Tibial nerve (tissue), 4 donors: ENCODE measurements at regions not wholly inside any gene's neighbourhood (a gene's known extent, or its start where the extent isn't known, plus 50 kb on each side); places are given as distances from the start of the nearest gene placed in this dataset.

Source experiments
- DNase-seq, 2 donors: peaks; one replicate each; pipeline ENCODE4 v3.0.0-alpha.2; 2019; ENCODE audit warnings: low spot score in 2 of 2
- H3K27ac ChIP-seq, 4 donors: fragments of 200-600 bp; sonication (generic) in 3 of 4; one replicate each; pipeline ENCODE4 v1.5.1; 2017 to 2019; ENCODE audit warnings: mild to moderate bottlenecking in 1 of 4
- H3K27me3 ChIP-seq, 2 donors: fragments of 200-600 bp; sonication (generic) in 1 of 2; one replicate each; pipeline versions ENCODE4 v1.5.1 to v1.6.0; 2017 to 2019
- H3K36me3 ChIP-seq, 3 donors: fragments of 200-600 bp; sonication (generic); one replicate each; pipeline ENCODE4 v1.5.1; 2018 to 2019
- H3K4me1 ChIP-seq, 4 donors: fragments of 200-600 bp; sonication (generic) in 3 of 4; one replicate each; pipeline ENCODE4 v1.5.1; 2017 to 2019
- H3K4me3 ChIP-seq, 4 donors: fragments of 200-600 bp; sonication (generic) in 3 of 4; one replicate each; pipeline ENCODE4 v1.5.1; 2017 to 2019; ENCODE audit warnings: mild to moderate bottlenecking in 1 of 4, moderate library complexity in 1 of 4
- H3K9me3 ChIP-seq, 4 donors: fragments of 200-600 bp; sonication (generic) in 3 of 4; one replicate each; pipeline ENCODE4 v1.5.1; 2017 to 2019
- EP300 ChIP-seq, 2 donors: sonication (generic); formaldehyde crosslinking; IDR thresholded peaks; one replicate each; pipeline ENCODE4 v1.6.1; 2017; ENCODE audit warnings: antibody characterized with exemption in 2 of 2, mild to moderate bottlenecking in 1 of 2
- POLR2A ChIP-seq, 2 donors: fragments of 450-650 bp; IDR thresholded peaks; one replicate each; pipeline ENCODE4 v1.6.1; 2017; ENCODE audit warnings: antibody characterized with exemption in 2 of 2, mild to moderate bottlenecking in 2 of 2, moderate library complexity in 2 of 2
- WGBS, 2 donors: methylation state at CpG; one replicate each; pipeline ENCODE4 v1.1.5; 2018; 5-methylcytosine and 5-hydroxymethylcytosine counted together
- TF ChIP-seq, protein P1 (sequence below), 5 experiments: fragments of 200-600 bp in 3 of 5; fragments of 450-650 bp in 2 of 5; sonication (generic) in 3 of 5; IDR thresholded peaks; one replicate each; pipeline ENCODE4 v1.5.1; 2016 to 2019; ENCODE audit warnings: antibody characterized with exemption in 5 of 5, mild to moderate bottlenecking in 3 of 5, moderate library complexity in 2 of 5

DNA sequence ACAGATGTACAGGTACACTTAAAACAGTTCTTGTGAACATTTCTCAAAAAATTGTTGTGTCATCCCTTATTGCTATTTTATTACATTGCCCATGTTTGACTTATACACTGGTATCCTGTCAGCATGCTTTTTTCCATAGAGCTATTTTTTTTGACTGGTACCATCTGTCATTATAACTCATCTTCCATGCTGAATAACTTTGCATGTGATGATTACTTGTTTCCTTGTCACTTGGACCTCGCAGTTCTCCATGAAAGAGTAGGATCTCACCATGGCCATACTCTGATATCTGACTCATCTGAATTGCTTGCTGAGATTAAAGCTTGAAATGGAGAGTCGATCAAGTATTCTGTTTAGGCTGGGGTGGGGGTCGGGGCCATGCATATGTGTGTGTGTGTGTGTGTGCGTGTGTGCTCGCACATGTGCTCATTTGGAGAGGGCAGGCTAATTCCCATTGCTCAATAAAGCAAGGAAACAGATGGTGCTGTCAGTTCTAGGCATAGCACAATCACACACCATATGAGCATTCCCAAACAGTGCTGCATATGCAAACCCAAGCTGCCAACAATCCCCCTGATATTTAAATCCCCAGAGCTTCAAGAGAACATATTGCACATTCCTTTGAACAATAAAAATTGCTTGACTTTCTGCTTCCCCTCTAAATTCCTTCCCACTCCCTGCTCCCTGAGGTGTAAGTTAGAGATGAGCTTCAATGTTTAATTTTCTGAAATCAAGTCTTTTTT is 62.9 kb downstream of the NHLRC3 start:
- Histone ChIP-seq H3K4me1 (peaks cover 0 to 2% (median 0%) of the 10 kb centered on the region in 4 donors), H3K9me3 (no peaks in the 10 kb centered on the region), H3K4me3 (no peak overlapping the region), H3K27me3 (no peaks in the 10 kb centered on the region), H3K27ac (no peak overlapping the region), H3K36me3 (no peaks in the 10 kb centered on the region)
- TF ChIP-seq EP300 (IDR thresholded peaks at IDR 0.05) = no peak
- TF ChIP-seq, protein P1, sequence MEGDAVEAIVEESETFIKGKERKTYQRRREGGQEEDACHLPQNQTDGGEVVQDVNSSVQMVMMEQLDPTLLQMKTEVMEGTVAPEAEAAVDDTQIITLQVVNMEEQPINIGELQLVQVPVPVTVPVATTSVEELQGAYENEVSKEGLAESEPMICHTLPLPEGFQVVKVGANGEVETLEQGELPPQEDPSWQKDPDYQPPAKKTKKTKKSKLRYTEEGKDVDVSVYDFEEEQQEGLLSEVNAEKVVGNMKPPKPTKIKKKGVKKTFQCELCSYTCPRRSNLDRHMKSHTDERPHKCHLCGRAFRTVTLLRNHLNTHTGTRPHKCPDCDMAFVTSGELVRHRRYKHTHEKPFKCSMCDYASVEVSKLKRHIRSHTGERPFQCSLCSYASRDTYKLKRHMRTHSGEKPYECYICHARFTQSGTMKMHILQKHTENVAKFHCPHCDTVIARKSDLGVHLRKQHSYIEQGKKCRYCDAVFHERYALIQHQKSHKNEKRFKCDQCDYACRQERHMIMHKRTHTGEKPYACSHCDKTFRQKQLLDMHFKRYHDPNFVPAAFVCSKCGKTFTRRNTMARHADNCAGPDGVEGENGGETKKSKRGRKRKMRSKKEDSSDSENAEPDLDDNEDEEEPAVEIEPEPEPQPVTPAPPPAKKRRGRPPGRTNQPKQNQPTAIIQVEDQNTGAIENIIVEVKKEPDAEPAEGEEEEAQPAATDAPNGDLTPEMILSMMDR (IDR thresholded peaks at IDR 0.05) = no peak
- no peak for TF ChIP-seq POLR2A (IDR thresholded peaks at IDR 0.05)
- no peak for DNase-seq
- WGBS, 2 donors = 66 to 87% methylated on average over 5 of the region's 5 CpGs

DNA sequence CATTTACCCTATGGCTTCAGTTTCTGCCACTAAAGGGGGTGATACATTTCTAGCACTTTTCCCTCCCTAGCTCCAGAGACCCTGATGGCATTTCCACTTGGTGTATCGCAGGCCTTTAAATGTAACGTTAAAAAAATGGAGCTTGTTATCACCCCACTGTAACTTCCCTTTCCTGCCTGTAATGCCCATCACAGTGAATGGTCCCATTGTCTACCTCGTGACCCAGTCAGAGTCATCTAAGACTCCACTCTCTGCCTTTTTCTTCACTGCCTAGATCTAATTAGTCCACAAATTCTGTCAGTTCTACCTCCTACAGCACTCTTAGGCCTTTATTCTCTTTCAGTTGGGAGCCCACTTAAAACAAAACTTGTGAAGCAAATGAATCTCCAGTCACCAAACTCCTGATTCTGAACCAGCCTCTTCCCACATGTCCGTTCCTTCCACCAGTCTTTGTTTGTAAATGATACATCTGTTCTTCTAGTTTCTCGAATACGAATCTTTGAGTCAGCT is 64.8 kb downstream of the NHLRC3 start:
- no peak overlapping the region for H3K4me3 ChIP-seq
- H3K4me1 ChIP-seq = no peaks in the 10 kb centered on the region

DNA sequence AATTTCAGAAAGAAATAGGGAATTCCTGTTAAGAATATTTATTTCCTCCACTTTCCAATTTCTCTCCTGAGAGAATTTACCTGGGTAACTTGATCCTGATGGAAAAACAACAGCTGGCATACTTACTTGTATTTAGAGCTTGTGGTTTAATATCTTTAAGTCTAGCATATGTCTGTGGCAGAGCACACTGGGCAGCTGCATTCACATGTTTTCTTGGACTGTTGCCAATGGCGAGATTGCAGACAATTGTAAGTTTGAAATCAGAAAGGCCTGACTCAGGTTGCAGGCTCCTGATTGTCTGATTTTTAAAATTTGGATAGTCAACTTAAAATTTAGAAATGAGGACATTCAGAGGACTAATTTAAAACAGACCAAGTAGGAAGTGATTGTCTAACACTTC is 66.9 kb downstream of the NHLRC3 start:
- H3K36me3 ChIP-seq = no peaks in the 10 kb centered on the region
- WGBS, 2 donors = 26 to 27% methylated on average over 1 of the region's 1 CpG

More for the DNA sequence above, 64.8 kb downstream of the NHLRC3 start:
- DNase-seq = no peak
- Histone ChIP-seq H3K9me3 (no peaks in the 10 kb centered on the region), H3K36me3 (no peaks in the 10 kb centered on the region), H3K27ac (no peak overlapping the region), H3K27me3 (no peaks in the 10 kb centered on the region)
- TF ChIP-seq, protein P1 (IDR thresholded peaks at IDR 0.05) = no peak
- TF ChIP-seq POLR2A (IDR thresholded peaks at IDR 0.05) (no peak), EP300 (IDR thresholded peaks at IDR 0.05) (no peak)
- WGBS, 2 donors = 47 to 53% methylated on average over 6 of the region's 6 CpGs

DNA sequence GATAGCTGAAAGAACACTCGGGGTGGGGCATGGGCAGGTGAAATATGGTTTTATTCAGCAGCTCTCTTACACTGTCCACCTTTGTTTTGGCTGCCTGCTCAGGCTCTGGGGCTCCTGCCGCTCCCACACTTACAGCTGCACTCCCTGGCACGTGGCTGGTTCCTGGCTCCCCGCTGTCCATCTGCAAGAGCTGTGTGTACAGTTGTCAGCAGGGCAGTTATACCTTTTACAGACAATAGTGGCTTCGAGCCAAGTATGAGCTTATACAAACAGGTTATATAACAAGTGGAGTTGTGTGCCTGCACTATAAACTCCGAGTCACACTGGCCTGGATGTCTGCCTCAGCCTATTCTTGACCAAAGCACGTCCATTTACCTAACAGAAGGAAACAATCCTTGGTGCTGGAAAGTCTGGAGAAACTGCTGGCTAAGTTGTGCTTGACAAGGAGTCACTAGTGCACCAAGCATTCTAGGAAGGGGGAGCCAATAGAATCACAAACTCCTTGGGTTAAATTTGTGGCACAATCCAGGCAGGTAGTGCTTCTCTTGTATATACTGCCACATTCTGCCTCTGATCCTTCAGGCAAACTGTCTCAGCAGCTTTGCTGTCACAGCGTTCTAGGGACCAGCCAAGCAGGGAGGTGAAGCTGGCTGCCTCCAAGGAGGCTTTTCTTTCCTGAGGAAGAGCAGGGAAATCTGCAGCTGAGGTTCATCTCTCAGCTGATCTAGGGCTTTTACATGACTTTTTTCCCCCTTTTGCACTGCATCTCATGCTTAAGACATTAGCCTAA is 68.2 kb downstream of the NHLRC3 start:
- Histone ChIP-seq H3K27ac (no peak overlapping the region), H3K9me3 (no peaks in the 10 kb centered on the region), H3K36me3 (no peaks in the 10 kb centered on the region), H3K27me3 (no peaks in the 10 kb centered on the region), H3K4me3 (no peak overlapping the region), H3K4me1 (no peaks in the 10 kb centered on the region)
- no peak for TF ChIP-seq POLR2A (IDR thresholded peaks at IDR 0.05)
- TF ChIP-seq, protein P1 (IDR thresholded peaks at IDR 0.05) = no peak
- no peak for TF ChIP-seq EP300 (IDR thresholded peaks at IDR 0.05)
- WGBS, 2 donors = 68 to 76% methylated on average over 8 of the region's 8 CpGs
- no peak for DNase-seq

More for the DNA sequence above, 66.9 kb downstream of the NHLRC3 start:
- Histone ChIP-seq H3K27me3 (no peaks in the 10 kb centered on the region), H3K9me3 (no peaks in the 10 kb centered on the region), H3K4me3 (no peak overlapping the region), H3K27ac (no peak overlapping the region), H3K4me1 (no peaks in the 10 kb centered on the region)
- TF ChIP-seq, protein P1 (IDR thresholded peaks at IDR 0.05) = no peak
- TF ChIP-seq EP300 (IDR thresholded peaks at IDR 0.05) = no peak
- no peak for TF ChIP-seq POLR2A (IDR thresholded peaks at IDR 0.05)
- no peak for DNase-seq

DNA sequence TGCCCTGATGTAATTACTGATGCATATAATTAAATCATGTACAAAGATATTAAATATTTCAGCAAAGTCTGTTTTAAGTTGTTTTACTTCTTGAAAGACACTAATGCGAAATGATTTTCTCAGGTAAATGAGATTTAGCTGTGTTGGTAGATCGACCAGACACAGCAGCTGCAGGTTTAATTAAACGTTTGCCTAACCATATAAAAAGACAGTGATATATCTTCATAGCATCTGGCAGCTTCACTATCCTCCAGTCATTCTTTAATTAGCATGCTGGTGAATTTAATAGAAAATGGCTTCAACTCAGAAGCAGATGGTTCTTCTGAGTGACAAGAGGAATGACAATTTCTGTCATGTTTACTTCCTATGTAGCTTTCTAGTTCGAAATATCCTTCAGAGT is 69.3 kb downstream of the NHLRC3 start:
- TF ChIP-seq EP300 (IDR thresholded peaks at IDR 0.05) = no peak
- TF ChIP-seq POLR2A (IDR thresholded peaks at IDR 0.05) = no peak
- TF ChIP-seq, protein P1 (IDR thresholded peaks at IDR 0.05) = no peak
- H3K4me1 ChIP-seq = no peaks in the 10 kb centered on the region
- no peaks in the 10 kb centered on the region for H3K9me3 ChIP-seq
- no peaks in the 10 kb centered on the region for H3K36me3 ChIP-seq
- 81 to 84% methylated on average over 4 of the region's 4 CpGs for WGBS, 2 donors
- no peaks in the 10 kb centered on the region for H3K27me3 ChIP-seq
- H3K4me3 ChIP-seq = no peak overlapping the region
- no peak for DNase-seq
- H3K27ac ChIP-seq = no peak overlapping the region
